ENCODE measurements at regions not wholly inside any gene's neighbourhood (a gene's known extent, or its start where the extent isn't known, plus 50 kb on each side); places are given as distances from the start of the nearest gene placed in this dataset.

- in situ Hi-C loops (cut with HindIII; ENCODE audit: low sequenced_read_pairs), result no loop called here
- no peak for TF ChIP-seq CTCF (IDR thresholded peaks at IDR 0.05; ENCODE audit: low read depth, low read length)
- no peak for DNase-seq (ENCODE audit: low read depth, low spot score)
- no peak overlapping the region for H3K4me3 ChIP-seq (ENCODE audit: low read depth, low read length)
Measured at GRCh38 chr16:74030000-74030706, 266.5 kb upstream of the PSMD7 start.

- H3K4me3 ChIP-seq (ENCODE audit: low read depth, low read length), result no peak overlapping the region
- DNase-seq (ENCODE audit: low read depth, low spot score), result no peak
- no peak for TF ChIP-seq CTCF (IDR thresholded peaks at IDR 0.05; ENCODE audit: low read depth, low read length)
- in situ Hi-C loops (cut with HindIII; ENCODE audit: low sequenced_read_pairs), result no loop called here
Measured at GRCh38 chr16:74029115-74029792, 267.4 kb upstream of the PSMD7 start.

- DNase-seq (ENCODE audit: low read depth, low spot score), result no peak
- in situ Hi-C loops (cut with HindIII; ENCODE audit: low sequenced_read_pairs), result no loop called here
- TF ChIP-seq CTCF (IDR thresholded peaks at IDR 0.05; ENCODE audit: low read depth, low read length), result no peak
- H3K4me3 ChIP-seq (ENCODE audit: low read depth, low read length), result no peak overlapping the region
Measured at GRCh38 chr16:74026373-74027281, 270.0 kb upstream of the PSMD7 start.

- H3K4me3 ChIP-seq (ENCODE audit: low read depth, low read length), result no peak overlapping the region
- TF ChIP-seq CTCF (IDR thresholded peaks at IDR 0.05; ENCODE audit: low read depth, low read length), result no peak
- in situ Hi-C loops (cut with HindIII; ENCODE audit: low sequenced_read_pairs), result no loop called here
- no peak for DNase-seq (ENCODE audit: low read depth, low spot score)
Measured at GRCh38 chr16:74024953-74025352, 271.7 kb upstream of the PSMD7 start.

- in situ Hi-C loops (cut with HindIII; ENCODE audit: low sequenced_read_pairs), result no loop called here
- no peak for TF ChIP-seq CTCF (IDR thresholded peaks at IDR 0.05; ENCODE audit: low read depth, low read length)
- H3K4me3 ChIP-seq (ENCODE audit: low read depth, low read length), result no peak overlapping the region
- DNase-seq (ENCODE audit: low read depth, low spot score), result no peak
Measured at GRCh38 chr16:74020095-74020670, 276.4 kb upstream of the PSMD7 start.

- in situ Hi-C loops (cut with HindIII; ENCODE audit: low sequenced_read_pairs), result no loop called here
- TF ChIP-seq CTCF (IDR thresholded peaks at IDR 0.05; ENCODE audit: low read depth, low read length), result no peak
- DNase-seq (ENCODE audit: low read depth, low spot score), result no peak
- H3K4me3 ChIP-seq (ENCODE audit: low read depth, low read length), result no peak overlapping the region
Measured at GRCh38 chr16:74019612-74020011, 277.0 kb upstream of the PSMD7 start.
